Trophoblast cell (in vitro differentiated cells and primary cell): ENCODE measurements at regions not wholly inside any gene's neighbourhood (a gene's known extent, or its start where the extent isn't known, plus 50 kb on each side); places are given as distances from the start of the nearest gene placed in this dataset.

Source experiments
- DNase-seq, 2 donors: peaks; one replicate each; pipeline ENCODE4 v3.0.0-alpha.2; 2016
- H2AFZ ChIP-seq: 2 replicates; pipeline ENCODE4 v1.6.1; 2013; ENCODE audit warnings: low read length, moderate library complexity, mild to moderate bottlenecking; ENCODE audit not compliant: insufficient read depth, poor library complexity
- H2AK5ac ChIP-seq: 2 replicates; pipeline ENCODE4 v1.6.1; 2013; ENCODE audit warnings: mild to moderate bottlenecking, low read length
- H2BK120ac ChIP-seq: 2 replicates; pipeline ENCODE4 v1.6.1; 2013; ENCODE audit warnings: low read length, mild to moderate bottlenecking, moderate library complexity; ENCODE audit not compliant: insufficient read depth, poor library complexity
- H2BK12ac ChIP-seq: 2 replicates; pipeline ENCODE4 v1.6.1; 2013; ENCODE audit warnings: mild to moderate bottlenecking, low read length, moderate library complexity
- H2BK5ac ChIP-seq: 2 replicates; pipeline ENCODE4 v1.6.1; 2013; ENCODE audit warnings: low read length, low read depth, moderate library complexity, mild to moderate bottlenecking; ENCODE audit not compliant: poor library complexity
- H3K14ac ChIP-seq: 2 replicates; pipeline ENCODE4 v1.6.1; 2013; ENCODE audit warnings: mild to moderate bottlenecking, low read length
- H3K18ac ChIP-seq: 2 replicates; pipeline ENCODE4 v1.6.1; 2013; ENCODE audit warnings: mild to moderate bottlenecking, low read length
- H3K23ac ChIP-seq: 2 replicates; pipeline ENCODE4 v1.6.1; 2013; ENCODE audit warnings: low read length
- H3K27ac ChIP-seq: 2 replicates; pipeline ENCODE4 v1.5.1; 2013; ENCODE audit warnings: low read depth, mild to moderate bottlenecking, inconsistent platforms, low read length, moderate library complexity
- H3K27me3 ChIP-seq: 2 replicates; pipeline ENCODE4 v1.6.1; 2013; ENCODE audit warnings: inconsistent platforms, mild to moderate bottlenecking, low read length, moderate library complexity; ENCODE audit not compliant: insufficient read depth
- H3K36me3 ChIP-seq, 2 experiments: 1 replicate in 1 of 2; 2 replicates in 1 of 2; pipeline ENCODE4 v1.6.1; 2013; ENCODE audit warnings: low read length in 2 of 2, mild to moderate bottlenecking in 2 of 2, moderate library complexity in 1 of 2; ENCODE audit not compliant: insufficient read depth in 2 of 2, control insufficient read depth in 1 of 2
- H3K4ac ChIP-seq: 2 replicates; pipeline ENCODE4 v1.6.1; 2013; ENCODE audit warnings: low read depth, mild to moderate bottlenecking, low read length, moderate library complexity
- H3K4me1 ChIP-seq, 2 experiments: 1 replicate in 1 of 2; 2 replicates in 1 of 2; pipeline ENCODE4 v1.6.1; 2013; ENCODE audit warnings: low read length in 2 of 2, mild to moderate bottlenecking in 2 of 2, moderate library complexity in 1 of 2; ENCODE audit not compliant: insufficient read depth in 2 of 2, control insufficient read depth in 1 of 2
- H3K4me2 ChIP-seq: 2 replicates; pipeline ENCODE4 v1.6.1; 2013; ENCODE audit warnings: inconsistent platforms, mild to moderate bottlenecking, low read length, moderate library complexity
- H3K4me3 ChIP-seq: 2 replicates; pipeline ENCODE4 v1.5.1; 2013; ENCODE audit warnings: mild to moderate bottlenecking, low read depth, low read length, inconsistent platforms
- H3K79me1 ChIP-seq: one replicate; pipeline ENCODE4 v1.6.1; 2013; ENCODE audit warnings: low read length
- H3K79me2 ChIP-seq: 2 replicates; pipeline ENCODE4 v1.6.1; 2013; ENCODE audit warnings: low read length, mild to moderate bottlenecking; ENCODE audit not compliant: control insufficient read depth, insufficient read depth, poor library complexity
- H3K9ac ChIP-seq: 2 replicates; pipeline ENCODE4 v1.6.1; 2013; ENCODE audit warnings: mild to moderate bottlenecking, low read length
- H3K9me3 ChIP-seq: 2 replicates; pipeline ENCODE4 v1.6.1; 2013; ENCODE audit warnings: low read depth, mild to moderate bottlenecking, control low read depth, inconsistent platforms, low read length; ENCODE audit not compliant: insufficient read depth
- H4K12ac ChIP-seq: 2 replicates; pipeline ENCODE4 v1.6.1; 2013; ENCODE audit warnings: low read depth, mild to moderate bottlenecking, low read length, moderate library complexity
- H4K8ac ChIP-seq: 2 replicates; pipeline ENCODE4 v1.6.1; 2013; ENCODE audit warnings: low read depth, mild to moderate bottlenecking, low read length, moderate library complexity
- H4K91ac ChIP-seq: one replicate; pipeline ENCODE4 v1.6.1; 2013; ENCODE audit warnings: low read depth, mild to moderate bottlenecking, low read length, moderate library complexity
- WGBS: extraction: QIAGEN DNeasy Blood & Tissue Kit; methylation state at CpG from one replicate; pipeline ENCODE4 v1.1.7; 2013; ENCODE audit warnings: missing lambda C conversion rate; ENCODE audit not compliant: insufficient read length, insufficient coverage; ENCODE audit errors: extremely low coverage; 5-methylcytosine and 5-hydroxymethylcytosine counted together

DNA sequence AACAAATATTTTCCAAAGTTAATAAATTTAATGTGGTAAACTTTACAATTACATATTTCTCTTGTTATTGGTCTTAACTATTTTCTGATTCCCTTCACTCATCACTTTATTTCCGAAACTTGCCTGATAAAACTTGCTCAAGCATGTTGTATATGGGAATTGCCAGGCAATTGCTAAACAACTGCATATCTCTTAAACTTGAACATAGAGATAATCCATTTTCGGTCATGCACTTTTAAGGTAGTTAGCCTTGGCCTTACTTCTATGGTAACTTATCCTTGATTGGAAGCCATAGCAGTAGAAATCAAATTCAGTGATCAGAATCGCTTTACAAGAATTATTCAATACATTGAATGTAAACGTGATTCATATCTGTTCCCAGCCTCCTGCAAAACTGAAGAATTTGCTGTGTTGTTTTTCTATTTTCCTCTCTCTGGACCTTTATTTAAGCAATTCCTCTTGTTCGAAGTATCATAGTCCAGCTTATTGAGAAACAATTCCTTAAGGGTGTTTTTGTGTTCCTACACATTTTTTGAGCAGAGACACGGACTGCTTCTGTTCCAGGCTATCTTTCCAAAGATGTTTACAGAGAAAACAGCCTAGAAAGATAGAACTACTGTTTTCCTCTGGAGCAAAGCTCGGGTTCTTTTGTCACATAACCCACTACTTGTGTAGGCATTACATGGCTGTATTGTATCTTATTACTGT, 674.3 kb downstream of the IRS1 start:
- no peak overlapping the region for H3K23ac ChIP-seq
- no peaks in the 10 kb centered on the region for H3K4me1 ChIP-seq
- H3K4ac ChIP-seq = no peak overlapping the region
- H4K12ac ChIP-seq = no peak overlapping the region
- no peak overlapping the region for H3K4me2 ChIP-seq
- no peak overlapping the region for H2BK12ac ChIP-seq
- H3K4me3 ChIP-seq = no peak overlapping the region
- no peak overlapping the region for H3K14ac ChIP-seq
- no peak overlapping the region for H4K91ac ChIP-seq
- H2AK5ac ChIP-seq = no peak overlapping the region
- H2BK5ac ChIP-seq = no peak overlapping the region
- no peaks in the 10 kb centered on the region for H3K36me3 ChIP-seq
- no peak overlapping the region for H2AFZ ChIP-seq
- H3K18ac ChIP-seq = no peak overlapping the region
- H3K79me2 ChIP-seq = no peaks in the 10 kb centered on the region
- no peaks in the 10 kb centered on the region for H3K9me3 ChIP-seq
- WGBS = no CpG with 5 or more reads among the region's 7 CpGs
- no peak overlapping the region for H3K27ac ChIP-seq
- no peak for DNase-seq
- H3K27me3 ChIP-seq = no peaks in the 10 kb centered on the region
- H2BK120ac ChIP-seq = no peak overlapping the region
- no peak overlapping the region for H4K8ac ChIP-seq
- no peaks in the 10 kb centered on the region for H3K79me1 ChIP-seq
- no peak overlapping the region for H3K9ac ChIP-seq

DNA sequence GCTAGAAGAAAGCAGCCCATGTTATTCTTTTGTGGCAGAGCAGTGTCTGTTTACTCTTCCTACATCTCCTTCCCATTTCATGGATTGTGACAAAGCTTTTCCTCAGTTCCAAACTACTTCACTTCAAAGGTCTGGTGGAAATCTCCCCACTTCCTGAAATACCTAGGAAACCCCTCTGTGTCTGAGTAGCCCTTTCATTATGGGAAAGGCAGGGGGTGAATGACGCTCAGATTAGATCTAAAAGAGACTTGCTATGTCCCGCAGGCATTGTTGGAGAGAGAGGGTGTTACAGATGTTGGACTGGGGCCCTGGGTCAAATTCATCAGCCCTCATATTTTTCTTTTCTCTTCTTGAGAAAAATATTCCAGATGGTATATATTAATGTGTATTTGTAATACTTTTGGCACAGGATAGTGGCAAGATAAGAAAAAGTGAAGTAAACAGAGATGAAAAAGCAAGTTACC, 675.0 kb downstream of the IRS1 start:
- Histone ChIP-seq H3K36me3 (no peaks in the 10 kb centered on the region), H4K8ac (no peak overlapping the region), H4K91ac (no peak overlapping the region), H2BK120ac (no peak overlapping the region), H3K9me3 (no peaks in the 10 kb centered on the region), H3K4me3 (no peak overlapping the region), H2AFZ (no peak overlapping the region), H3K4me1 (no peaks in the 10 kb centered on the region), H4K12ac (no peak overlapping the region), H3K23ac (no peak overlapping the region), H2BK5ac (no peak overlapping the region), H3K4me2 (no peak overlapping the region), H3K79me1 (no peaks in the 10 kb centered on the region), H3K27ac (no peak overlapping the region), H3K4ac (no peak overlapping the region), H3K27me3 (no peaks in the 10 kb centered on the region), H3K14ac (no peak overlapping the region), H2BK12ac (no peak overlapping the region), H3K79me2 (no peaks in the 10 kb centered on the region), H2AK5ac (no peak overlapping the region), H3K9ac (no peak overlapping the region), H3K18ac (no peak overlapping the region)
- DNase-seq = no peak
- WGBS = no CpG with 5 or more reads among the region's 2 CpGs

DNA sequence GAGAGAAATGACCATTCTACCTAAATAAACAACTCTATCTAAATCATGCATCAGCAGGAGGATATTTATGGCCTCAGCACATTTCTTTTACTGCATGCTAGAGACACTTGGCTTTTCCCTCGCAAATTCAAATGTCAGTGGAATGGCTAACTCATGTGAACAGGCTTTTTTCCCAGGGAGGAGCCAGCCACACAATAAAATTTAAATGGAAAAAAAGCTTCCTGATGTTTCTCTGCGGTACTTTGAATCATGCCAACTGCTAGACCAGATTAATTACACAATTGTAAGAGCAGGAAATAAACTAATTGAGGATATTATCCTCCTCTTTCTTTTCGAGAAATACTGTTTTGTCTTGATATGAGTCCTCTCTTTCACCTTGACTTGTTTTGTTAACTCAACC, 676.3 kb downstream of the IRS1 start:
- Histone ChIP-seq H3K4ac (no peak overlapping the region), H3K36me3 (no peaks in the 10 kb centered on the region), H2BK12ac (no peak overlapping the region), H2BK120ac (no peak overlapping the region), H3K9me3 (no peaks in the 10 kb centered on the region), H3K23ac (no peak overlapping the region), H3K9ac (no peak overlapping the region), H3K18ac (no peak overlapping the region), H3K79me1 (no peaks in the 10 kb centered on the region), H4K12ac (no peak overlapping the region), H3K4me1 (no peaks in the 10 kb centered on the region), H3K27ac (no peak overlapping the region), H3K14ac (no peak overlapping the region), H3K79me2 (no peaks in the 10 kb centered on the region), H3K4me3 (no peak overlapping the region), H3K27me3 (no peaks in the 10 kb centered on the region), H2BK5ac (no peak overlapping the region), H2AK5ac (no peak overlapping the region), H4K91ac (no peak overlapping the region), H3K4me2 (no peak overlapping the region), H2AFZ (no peak overlapping the region), H4K8ac (no peak overlapping the region)
- no peak for DNase-seq
- no CpG with 5 or more reads among the region's 3 CpGs for WGBS

DNA sequence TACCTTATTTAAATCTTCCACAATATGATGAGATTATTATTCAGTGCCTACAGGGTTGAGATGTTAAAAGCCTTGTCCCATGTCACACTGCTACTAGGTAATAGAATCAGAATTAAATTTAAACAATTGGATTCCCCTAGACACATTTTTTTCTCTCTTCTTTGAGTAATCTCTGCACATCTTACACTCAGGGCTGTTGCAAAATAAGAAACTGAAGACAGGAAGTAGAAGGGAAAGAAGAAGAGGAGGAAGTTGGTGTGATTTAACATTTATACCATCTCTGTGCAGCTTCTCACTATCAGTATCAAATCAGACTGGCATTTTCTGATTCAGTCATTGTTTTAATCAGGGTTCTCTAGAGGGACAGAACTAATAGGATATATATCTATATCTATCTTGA, 677.6 kb downstream of the IRS1 start:
- DNase-seq = no peak
- Histone ChIP-seq H3K79me2 (no peaks in the 10 kb centered on the region), H2AK5ac (no peak overlapping the region), H3K23ac (no peak overlapping the region), H3K18ac (no peak overlapping the region), H2BK120ac (no peak overlapping the region), H3K79me1 (no peaks in the 10 kb centered on the region), H3K14ac (no peak overlapping the region), H3K4ac (no peak overlapping the region), H4K91ac (no peak overlapping the region), H4K8ac (no peak overlapping the region), H4K12ac (no peak overlapping the region), H2BK5ac (no peak overlapping the region), H2BK12ac (no peak overlapping the region), H3K36me3 (no peaks in the 10 kb centered on the region), H3K9me3 (no peaks in the 10 kb centered on the region), H3K4me3 (no peak overlapping the region), H3K9ac (no peak overlapping the region), H3K4me2 (no peak overlapping the region), H3K27me3 (no peaks in the 10 kb centered on the region), H3K27ac (no peak overlapping the region), H2AFZ (no peak overlapping the region), H3K4me1 (no peaks in the 10 kb centered on the region)
